ENCODE measurements at regions not wholly inside any gene's neighbourhood (a gene's known extent, or its start where the extent isn't known, plus 50 kb on each side); places are given as distances from the start of the nearest gene placed in this dataset.

GRCh38 chr14:49313108-49313507 is 273.1 kb downstream of the RPS29 start:
- TF ChIP-seq CTCF (IDR thresholded peaks at IDR 0.05; ENCODE audit: low read depth, low read length, missing input control) (no peak), FOXA1 (IDR thresholded peaks at IDR 0.05) (no peak), TAF1 (conservative IDR thresholded peaks at IDR 0.05) (no peak), MAX (IDR thresholded peaks at IDR 0.05) (no peak), EGR1 (IDR thresholded peaks at IDR 0.05; ENCODE audit: low read depth in 2 of 2) (no peak), HNF4A (conservative IDR thresholded peaks at IDR 0.05) (no peak), YY1 (IDR thresholded peaks at IDR 0.05) (no peak)
